SIG-M5 (cell line): ENCODE measurements at regions not wholly inside any gene's neighbourhood (a gene's known extent, or its start where the extent isn't known, plus 50 kb on each side); places are given as distances from the start of the nearest gene placed in this dataset.
"Not testable (repeated sequence)": the region's sequence is repeated elsewhere in the genome, so short reads cannot be mapped to it uniquely, and the experiment has no call there.

Source experiments
- DNase-seq: peaks from one replicate; lab custom pipeline; 2025; lab: John Stamatoyannopoulos, UW

DNA sequence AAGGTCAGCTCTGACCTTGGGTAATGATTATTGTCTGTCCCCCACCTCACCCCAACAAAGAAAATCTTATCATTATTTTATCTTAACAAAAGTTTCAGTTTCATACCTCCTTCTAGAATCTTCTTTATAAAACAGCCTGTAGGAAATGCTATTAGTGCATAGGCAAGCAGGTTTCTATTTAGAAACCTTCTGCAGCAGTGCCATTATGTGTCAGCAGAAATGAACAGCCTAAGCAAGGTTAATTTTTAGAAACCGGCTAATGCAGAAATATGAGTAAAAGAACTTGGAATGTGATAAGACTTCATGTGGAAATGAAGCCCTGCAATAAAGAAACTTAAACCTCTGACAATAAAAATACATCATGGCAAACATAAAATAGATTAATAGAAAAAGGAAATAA, 814.4 kb downstream of the FSCB start:
- DNase-seq: no peak

DNA sequence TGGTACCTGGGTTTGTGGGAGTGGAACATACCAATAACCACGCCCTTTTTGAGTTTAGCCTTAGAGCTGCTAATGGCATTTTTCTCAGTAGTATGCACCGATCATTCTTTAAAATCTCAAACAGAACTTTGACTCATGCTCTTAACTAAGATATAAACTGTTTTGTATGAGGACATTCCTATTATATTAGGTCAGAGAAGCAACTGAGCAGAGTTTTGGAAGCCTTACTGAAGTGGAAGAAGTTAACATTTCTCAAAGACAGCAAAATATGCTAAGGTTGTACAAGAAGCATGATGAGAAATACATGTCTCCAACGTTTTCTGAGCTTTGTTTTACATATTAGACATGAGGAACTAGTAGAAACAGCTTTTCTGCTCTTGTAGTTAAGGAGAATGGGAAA, 819.2 kb downstream of the FSCB start:
- DNase-seq: no peak

DNA sequence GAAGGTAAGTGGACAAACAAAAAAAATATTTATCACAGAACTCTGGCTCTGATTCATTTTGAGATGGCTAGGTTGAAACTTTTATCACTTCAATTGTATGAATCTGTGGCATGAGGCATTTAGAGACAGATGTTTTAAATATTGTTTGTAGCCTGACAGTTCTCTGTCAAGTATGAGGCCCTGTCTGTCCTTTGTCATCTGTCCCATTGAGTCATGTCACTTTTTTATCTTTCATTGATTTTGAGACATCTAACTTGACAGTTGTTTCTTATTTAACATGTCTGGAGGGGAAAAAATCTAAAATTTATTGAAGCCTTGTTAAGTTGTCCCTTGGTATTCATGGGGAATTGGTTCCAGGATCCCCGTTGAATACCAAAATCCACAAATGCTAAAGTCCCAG, 829.5 kb downstream of the FSCB start:
- no peak for DNase-seq

DNA sequence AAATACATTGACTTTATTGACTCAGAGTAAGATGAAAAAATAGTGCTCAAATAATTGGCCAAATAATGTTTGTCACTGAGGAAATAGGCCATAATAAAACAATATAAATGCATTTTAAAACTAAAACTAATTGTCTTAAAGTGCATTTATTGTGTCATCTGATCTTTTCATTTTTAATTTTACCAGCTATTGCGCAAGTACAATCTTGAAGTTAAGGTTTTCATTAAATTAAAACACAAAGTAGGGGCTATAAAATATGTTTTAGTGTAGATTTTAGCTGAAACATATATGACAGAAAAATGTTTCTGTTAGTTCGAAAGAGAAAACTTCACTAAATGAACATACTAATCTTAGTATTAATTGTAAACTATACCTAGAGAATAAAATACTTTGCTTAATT, 832.8 kb downstream of the FSCB start:
- DNase-seq: no peak

DNA sequence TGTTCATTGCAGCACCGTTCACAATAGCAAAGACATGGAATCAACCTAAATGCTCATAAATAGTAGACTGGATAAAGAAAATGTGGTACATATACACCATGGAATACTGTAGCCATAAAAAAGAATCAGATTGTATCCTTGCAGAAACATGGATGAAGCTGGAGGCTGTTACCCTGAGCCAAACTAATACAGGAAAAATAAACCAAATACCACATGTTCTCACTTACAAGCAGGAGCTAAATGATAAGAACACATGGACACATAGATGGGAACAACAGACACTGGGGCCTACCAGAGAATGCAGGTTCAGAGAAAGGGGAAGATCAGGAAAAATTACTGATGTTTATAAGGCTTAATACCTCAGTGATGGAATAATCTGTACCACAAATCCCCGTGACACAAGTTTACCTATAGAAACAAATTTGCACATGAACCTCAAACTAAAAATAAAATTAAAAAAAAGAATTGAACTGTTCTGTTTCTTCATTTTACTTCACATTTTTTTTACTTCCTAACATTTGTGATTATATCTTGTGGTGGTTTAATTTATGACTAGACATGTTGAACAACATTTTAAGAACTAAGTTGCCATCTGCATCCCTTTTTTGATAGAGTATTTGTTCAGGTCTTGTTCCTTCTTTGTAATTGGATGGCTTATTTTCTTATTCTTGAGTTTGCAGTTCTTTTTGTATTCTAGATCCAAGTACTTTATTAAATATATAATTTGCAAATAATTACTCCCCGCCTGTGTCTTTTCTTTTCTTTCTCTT, 835.2 kb downstream of the FSCB start:
- no peak for DNase-seq

DNA sequence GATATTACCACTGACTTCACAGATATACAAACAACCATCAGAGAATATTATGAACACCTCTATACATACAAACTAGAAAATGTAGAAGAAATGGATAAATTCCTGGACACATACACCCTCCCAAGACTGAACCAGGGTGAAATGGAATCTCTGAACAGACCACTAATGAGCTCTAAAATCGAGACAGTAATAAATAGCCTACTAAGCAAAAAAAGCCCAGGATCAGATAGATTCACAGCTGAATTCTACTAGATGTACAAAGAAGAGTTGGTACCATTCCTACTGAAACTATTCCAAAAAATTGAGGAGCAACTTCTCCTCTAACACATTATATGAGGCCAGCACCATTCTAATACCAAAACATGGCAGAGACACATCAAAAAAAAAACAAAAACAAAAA, 837.7 kb downstream of the FSCB start:
- DNase-seq: no peak

DNA sequence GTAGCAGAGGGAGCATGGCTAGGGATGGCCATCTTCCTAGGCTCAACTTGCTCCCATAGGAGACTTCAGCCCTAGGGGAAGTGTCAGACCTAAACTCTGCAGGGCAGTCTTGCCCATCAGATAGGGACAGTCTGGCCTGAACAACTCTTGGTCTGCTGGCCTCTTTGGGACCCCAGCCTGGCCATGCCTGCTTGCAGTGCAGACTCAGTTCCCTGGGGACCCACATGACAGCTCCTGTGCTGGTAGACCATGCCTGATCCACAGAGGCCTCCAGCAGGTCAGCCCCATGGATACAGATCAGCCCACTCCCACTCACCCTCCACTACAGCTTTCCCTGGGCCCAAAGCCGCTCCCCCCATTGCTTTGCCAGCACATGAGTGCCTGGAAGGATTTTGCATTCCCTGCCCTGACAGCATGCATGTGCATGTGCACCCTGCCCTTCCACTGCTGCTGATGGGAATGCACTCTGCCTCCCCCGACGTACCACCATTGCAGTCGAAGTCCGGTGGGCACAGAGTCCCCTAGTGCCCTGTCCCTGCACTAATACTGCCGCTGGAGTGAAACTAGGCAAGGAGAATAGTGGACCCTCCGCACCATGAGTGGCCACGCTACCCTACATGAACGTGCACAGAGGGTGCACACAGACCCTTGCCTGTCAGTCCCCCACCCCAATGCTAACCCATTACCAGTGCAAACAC, 841.4 kb downstream of the FSCB start:
- DNase-seq: no peak

DNA sequence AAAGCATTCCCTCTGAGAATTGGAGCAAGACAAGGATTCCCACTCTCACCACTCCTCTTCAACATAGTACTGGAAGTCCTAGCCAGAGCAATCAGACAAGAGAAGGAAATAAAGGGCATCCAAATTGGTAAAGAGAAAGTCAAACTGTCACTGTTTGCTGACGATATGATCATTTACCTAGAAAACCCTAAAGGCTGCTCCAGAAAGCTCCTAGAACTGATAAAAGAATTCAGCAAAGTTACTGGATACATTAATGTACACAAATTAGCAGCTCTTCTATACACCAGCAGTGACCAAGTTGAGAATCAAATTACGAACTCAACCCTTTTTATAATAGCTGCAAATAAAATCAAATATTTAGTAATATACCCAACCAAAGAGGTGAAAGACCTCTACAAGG, 851.9 kb downstream of the FSCB start:
- DNase-seq: not testable (repeated sequence)

DNA sequence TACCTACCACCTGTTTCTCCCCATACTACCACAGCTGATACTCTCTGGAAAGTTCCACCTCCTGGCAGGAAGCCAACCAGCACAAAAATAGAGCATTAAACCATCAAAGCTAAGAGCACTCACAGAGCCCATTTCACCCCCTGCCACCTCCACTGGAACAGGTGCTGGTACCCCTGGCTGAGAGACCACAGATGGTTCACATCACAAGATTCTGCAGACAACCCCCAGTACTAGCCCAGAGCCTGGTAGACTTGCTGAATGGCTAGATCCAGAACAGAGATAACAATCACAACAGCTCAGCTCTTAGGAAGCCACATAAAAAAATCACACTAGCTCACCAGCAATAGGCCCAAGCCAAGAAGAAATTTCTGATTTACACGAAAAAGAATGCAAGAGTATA, 855.2 kb downstream of the FSCB start:
- no peak for DNase-seq

DNA sequence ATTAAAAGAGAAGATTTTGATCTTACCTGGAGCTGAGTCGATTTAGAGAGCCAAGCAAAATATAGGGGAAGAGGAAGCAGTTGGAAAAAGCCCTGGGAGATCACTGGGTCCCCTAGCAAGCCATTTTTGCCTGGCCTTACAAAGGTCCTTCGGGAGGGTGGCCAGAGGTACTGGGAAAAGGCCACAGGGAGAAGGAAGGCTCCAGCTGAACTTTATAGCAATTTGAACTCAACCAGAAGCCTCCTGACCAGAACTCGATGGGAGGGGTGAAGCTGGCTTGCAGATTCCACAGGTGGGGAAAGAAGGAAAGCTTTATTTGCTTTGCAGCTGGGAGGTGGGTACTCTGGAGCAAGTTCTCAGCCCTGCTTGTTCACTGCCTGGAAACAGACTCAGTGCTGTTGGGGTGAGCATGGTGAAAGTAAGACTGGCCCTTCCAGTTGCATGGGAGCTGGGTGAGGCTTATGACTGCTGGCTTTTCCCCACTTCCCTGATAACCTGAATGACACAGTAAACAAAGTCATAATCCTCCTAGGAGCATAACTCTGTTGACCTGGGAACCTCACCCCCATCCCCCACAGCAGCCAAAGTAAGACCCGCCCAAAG, 855.8 kb downstream of the FSCB start:
- DNase-seq: no peak

DNA sequence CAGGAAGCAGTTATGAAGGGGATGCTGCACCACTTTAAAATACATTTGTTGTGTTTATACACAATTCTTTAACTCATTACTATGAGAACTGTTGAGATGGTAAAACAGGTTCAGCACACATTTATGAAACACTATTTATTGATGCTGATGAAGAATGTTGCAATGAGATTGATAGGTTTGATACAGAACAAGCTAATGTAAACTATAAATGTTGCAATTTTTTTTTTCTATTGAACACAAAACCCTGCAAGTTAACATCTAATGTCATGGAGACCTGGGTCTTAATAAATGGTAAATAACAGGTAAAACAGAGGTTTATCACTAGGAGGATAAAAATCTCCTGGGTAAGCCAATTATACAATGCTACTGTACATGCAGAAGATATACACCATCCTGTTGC, 857.6 kb downstream of the FSCB start:
- no peak for DNase-seq

DNA sequence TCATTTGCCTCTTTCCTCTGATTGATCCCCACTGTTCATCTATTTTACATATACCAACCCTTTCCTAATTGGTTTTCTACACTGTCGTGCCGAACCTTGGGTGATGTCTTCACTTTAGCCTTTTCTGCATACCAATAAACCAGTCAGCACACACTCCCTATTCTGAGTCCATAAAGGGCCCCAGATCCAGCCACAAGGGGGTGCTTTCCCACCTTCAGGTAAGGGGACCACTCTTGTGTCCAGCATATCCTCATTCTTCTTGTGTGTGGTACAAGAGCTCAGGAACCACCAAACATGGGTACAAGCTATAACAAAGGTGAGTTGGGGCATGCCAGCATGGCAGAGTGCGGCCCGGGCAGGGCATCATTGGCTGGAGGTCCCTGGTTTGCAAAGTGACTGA, 859.8 kb downstream of the FSCB start:
- DNase-seq: no peak

DNA sequence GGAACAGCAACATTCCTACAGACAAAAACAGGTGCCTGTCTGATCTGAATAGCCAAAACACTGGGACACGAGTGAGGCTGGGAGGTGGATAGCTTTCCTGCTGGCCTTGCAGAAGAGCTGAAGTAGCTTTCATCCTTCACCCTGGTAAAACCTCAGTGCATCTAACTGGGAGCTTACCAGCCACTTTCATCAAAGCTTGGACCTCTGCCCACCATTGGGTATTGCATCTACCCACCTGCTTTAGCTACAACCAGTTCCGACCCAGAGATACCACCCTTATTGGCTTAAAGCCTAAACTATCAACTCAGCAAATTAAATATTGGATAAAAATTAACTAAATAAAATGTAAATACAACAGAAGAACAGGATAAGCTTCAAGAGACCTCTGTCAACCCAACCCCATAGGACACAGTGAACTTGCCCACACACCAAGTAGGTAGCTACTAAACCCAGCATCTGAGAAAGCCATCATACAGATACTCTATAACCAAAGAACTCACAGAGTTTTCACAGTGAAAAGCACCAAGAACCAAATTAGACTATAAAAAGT, 866.3 kb downstream of the FSCB start:
- DNase-seq: no peak

DNA sequence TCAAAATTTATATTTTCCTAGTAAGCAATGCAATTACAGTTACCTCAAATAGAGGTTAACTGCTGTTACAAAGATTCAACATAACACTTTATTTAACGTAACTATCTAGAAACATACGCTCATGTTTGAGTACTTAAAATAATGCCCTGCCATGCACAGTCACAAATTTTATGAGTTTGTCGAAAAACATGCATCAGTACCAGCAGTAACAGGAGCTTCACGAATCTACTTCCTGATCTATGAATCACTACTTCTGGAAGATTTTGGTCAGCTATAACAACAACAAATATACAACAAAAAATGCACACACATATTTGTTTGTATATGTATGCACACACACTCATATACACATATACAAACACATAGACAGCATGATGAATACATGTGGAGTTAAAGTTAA, 881.8 kb downstream of the FSCB start:
- DNase-seq: no peak

DNA sequence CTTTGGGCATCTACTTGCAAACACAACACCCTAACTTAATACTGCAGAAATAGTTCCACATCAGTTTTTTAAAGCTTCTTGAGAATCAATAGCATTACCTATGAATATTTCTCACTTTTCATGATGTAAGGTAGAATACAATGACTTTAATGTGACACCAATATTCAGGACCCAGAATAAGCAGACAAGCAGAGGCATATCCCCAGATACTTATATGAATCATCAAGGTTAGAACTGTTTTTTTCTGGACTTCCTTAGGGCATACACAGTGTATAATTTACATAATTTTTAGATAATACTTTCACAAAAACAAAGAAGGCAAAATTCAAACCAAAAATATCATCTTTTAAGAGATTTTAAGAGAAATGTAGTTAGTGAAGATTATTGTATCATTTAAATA, 885.8 kb downstream of the FSCB start:
- no peak for DNase-seq

DNA sequence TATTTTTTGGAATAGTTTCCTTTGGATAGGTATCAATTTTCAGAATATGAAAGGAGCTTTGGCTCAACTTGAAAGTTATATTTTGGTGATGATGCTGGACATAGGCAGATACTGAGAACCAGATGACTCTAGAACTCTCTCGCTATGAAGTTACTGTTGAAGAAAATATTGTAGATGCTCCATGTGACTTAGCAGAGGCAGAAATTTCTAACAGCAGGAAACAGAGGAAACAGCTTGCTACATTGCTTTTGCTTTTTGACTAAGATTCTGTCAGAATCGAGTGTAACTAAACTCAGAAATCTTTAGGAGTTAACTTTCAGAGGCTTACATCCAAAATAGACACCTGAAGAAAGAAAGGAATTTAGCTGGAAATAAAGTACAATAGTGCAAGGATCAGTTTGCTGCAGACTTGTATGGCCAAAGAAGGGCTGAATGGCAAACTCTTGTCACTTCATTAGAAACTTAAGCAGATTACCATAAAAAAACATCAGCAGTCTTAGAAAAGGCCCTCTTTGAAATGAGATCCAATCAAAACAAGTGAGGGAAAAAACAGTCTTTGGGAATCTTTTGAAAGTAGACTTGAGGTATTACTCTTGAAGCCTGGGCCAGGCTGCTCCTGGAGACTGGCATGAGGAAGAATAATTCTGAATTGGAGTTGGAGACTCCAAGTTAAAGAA, 911.8 kb downstream of the FSCB start:
- no peak for DNase-seq

DNA sequence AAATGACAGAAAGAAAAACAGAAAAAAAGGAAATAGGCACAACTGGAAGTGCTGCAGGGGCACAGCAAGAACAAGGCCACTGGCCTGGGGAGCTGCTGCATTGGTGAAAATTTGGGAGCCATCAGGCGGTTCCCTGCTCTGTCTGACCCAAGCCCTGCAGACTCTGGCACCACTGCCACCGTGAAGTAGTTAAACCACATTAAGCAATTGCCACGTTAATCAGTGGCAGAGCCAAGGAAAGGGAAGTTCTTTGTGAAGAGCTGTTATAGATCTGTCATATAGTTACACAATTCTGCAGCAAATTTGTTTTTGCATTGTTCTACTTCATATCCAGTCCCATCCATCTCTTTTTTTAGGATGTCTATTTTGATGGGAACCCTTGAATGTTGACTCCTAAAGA, 915.3 kb downstream of the FSCB start:
- peak; percentile 16 for DNase-seq

DNA sequence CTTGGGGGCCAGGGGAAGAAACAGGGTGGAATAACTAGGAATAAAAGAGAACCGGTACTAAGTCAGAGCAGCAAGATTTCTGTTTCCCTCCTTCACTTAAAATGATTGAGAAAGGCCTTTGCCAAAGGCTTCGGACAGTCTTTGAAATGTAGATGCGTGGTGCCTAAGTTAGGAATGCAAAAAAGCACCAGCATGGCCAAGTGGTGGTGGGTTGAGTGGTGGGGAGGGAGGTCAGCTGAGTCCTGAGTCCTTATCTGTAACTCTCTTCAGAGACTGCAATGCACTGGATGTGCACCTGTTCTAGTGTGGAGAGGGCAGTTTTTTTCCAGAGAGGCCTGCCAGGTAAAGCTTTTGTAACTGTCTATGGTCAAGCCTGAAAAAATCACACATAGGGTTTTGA, 919.9 kb downstream of the FSCB start:
- no peak for DNase-seq

DNA sequence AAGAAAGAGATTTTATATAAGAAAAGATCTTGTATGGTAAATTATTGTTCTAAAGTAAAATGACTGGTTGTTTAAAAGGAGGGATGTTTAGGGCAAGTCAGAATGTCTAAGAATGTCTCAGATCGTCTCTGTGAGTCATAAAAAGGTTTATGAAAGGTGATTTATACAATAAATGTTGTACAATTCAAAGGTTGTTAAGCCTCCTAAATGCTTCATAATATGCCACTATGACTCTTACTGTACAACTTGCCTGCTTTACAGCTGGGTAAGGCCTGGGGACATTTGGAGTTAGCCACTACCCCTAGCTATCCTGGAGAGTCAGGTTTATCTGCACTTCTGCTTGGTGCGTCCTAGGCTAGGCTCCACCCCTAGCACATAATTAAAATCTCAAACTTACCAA, 927.4 kb downstream of the FSCB start:
- no peak for DNase-seq

DNA sequence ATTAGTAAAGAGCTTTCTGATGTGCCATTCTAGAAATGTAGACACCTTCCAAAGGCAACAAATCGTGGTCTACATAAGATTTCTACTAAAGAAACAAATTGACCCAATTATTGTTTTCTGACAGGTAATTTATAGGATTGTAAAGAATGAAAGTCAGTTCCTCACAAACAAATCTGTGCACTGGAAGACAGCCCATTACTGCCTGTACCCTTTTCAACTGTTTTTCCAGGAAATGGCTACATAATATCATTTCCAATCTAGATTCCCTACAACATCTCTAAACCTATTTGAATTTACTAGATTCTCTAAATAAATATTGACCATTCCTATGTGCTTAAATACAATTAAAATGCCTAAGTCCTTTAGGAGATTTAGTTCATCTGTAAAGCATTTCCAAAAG, 939.1 kb downstream of the FSCB start:
- DNase-seq: no peak

DNA sequence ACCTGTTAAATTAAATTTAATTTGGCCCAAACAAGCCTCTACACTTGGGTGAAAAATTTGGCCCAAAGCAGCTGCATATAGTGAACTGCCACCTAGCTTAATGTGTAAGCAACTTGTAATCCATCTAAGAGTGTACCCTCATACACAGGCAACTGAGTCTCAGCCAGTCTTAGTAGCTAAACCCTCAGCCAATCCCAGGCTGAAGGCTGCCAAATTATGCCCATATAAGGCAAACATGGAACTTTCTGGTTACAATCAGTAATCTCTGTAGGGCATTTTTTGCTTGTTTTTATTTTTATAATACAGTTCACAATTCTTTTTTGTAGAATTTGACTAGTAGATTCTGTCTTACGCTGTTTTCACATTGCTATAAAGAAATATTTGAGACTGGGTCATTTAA, 958.7 kb downstream of the FSCB start:
- no peak for DNase-seq

DNA sequence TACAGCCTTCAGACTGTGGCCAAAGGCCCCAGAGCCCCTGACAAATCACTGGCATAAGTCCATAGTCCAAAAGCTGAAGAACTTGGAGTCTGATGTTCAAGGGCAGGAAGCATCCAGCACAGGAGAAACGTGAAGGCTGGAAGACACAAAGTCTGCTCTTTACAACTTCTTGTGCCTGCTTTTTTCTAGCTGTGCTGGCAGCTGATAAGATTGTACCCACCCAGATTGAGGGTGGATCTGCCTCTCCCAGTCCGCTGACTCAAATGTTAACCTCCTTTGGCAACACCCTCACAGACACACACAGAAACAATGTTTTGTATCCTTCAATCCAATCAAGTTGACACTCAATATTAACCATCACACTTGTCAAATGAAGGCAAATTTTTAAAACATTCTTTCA, 959.5 kb downstream of the FSCB start:
- not testable (repeated sequence) for DNase-seq

DNA sequence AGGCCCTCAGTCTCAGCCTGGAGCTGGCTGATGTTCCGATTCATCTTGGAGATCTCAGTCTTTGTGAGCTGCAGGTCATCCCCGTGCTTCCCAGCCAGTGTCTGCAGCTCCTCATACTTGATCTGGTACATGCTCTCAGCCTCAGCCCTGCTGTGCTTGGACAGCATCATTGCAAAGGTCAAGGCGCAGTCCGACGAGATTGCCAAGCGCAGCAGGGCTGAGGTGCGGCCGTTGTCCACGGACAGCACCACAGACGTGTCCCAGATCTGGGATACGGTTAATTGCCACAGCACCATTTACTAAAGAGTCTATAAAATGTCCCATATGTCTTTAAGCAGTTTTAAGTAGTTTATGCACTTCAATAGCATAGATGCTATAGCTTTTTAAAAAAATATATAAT, 965.7 kb downstream of the FSCB start:
- no peak for DNase-seq
